Astrocyte (in vitro differentiated cells and primary cell): ENCODE measurements at regions not wholly inside any gene's neighbourhood (a gene's known extent, or its start where the extent isn't known, plus 50 kb on each side); places are given as distances from the start of the nearest gene placed in this dataset.

Experiments used
- DNase-seq: peaks from one replicate; pipeline ENCODE4 v3.0.0-alpha.2; 2010; ENCODE audit warnings: low read depth
- FAIRE-seq: peaks from 2 replicates; lab custom pipeline; 2011; peaks lifted over from hg19 to GRCh38; lab: Jason Lieb, UNC
- H2AFZ ChIP-seq: 2 replicates; pipeline ENCODE4 v1.6.0; 2012; ENCODE audit warnings: low read depth, low read length, inconsistent platforms
- H3K27ac ChIP-seq: 2 replicates; pipeline ENCODE4 v1.5.1; 2011; ENCODE audit warnings: low read depth, low read length, inconsistent platforms
- H3K27me3 ChIP-seq: 2 replicates; pipeline ENCODE4 v1.6.0; 2011; ENCODE audit warnings: low read length, inconsistent platforms; ENCODE audit not compliant: insufficient read depth
- H3K36me3 ChIP-seq: 2 replicates; pipeline ENCODE4 v1.5.1; 2011; ENCODE audit warnings: low read length, inconsistent platforms; ENCODE audit not compliant: insufficient read depth
- H3K4me1 ChIP-seq: 2 replicates; pipeline ENCODE4 v1.5.1; 2011; ENCODE audit warnings: low read length, inconsistent platforms; ENCODE audit not compliant: insufficient read depth
- H3K4me2 ChIP-seq: 2 replicates; pipeline ENCODE4 v1.6.0; 2012; ENCODE audit warnings: low read length, inconsistent platforms
- H3K4me3 ChIP-seq: 2 replicates; pipeline ENCODE4 v1.5.1; 2011; ENCODE audit warnings: low read depth, mild to moderate bottlenecking, low read length, inconsistent platforms; ENCODE audit not compliant: insufficient read depth
- H3K79me2 ChIP-seq: 2 replicates; pipeline ENCODE4 v1.6.0; 2012; ENCODE audit warnings: mild to moderate bottlenecking, low read length, inconsistent platforms; ENCODE audit not compliant: insufficient read depth
- H3K9ac ChIP-seq: 2 replicates; pipeline ENCODE4 v1.6.0; 2012; ENCODE audit warnings: mild to moderate bottlenecking, low read length, inconsistent platforms
- H3K9me3 ChIP-seq: 2 replicates; pipeline ENCODE4 v1.5.1; 2012; ENCODE audit warnings: low read depth, mild to moderate bottlenecking, low read length, inconsistent platforms; ENCODE audit not compliant: insufficient read depth
- H4K20me1 ChIP-seq: 2 replicates; pipeline ENCODE4 v1.6.0; 2012; ENCODE audit warnings: low read length, inconsistent platforms; ENCODE audit not compliant: insufficient read depth
- H3K27ac Mint-ChIP-seq: one replicate; pipeline ENCODE4 v1.8.0; 2021; ENCODE audit warnings: mild to moderate bottlenecking, mixed read lengths; ENCODE audit not compliant: unreplicated experiment
- H3K27me3 Mint-ChIP-seq: one replicate; pipeline ENCODE4 v1.8.0; 2021; ENCODE audit warnings: low read depth, mixed read lengths; ENCODE audit not compliant: unreplicated experiment
- H3K36me3 Mint-ChIP-seq: one replicate; pipeline ENCODE4 v1.8.0; 2021; ENCODE audit warnings: low read depth, mixed read lengths; ENCODE audit not compliant: unreplicated experiment
- H3K4me1 Mint-ChIP-seq: one replicate; pipeline ENCODE4 v1.8.0; 2021; ENCODE audit warnings: low read depth, mixed read lengths; ENCODE audit not compliant: unreplicated experiment
- H3K4me3 Mint-ChIP-seq: one replicate; pipeline ENCODE4 v1.8.0; 2021; ENCODE audit warnings: mild to moderate bottlenecking, moderate library complexity, mixed read lengths; ENCODE audit not compliant: unreplicated experiment
- H3K9me3 Mint-ChIP-seq: one replicate; pipeline ENCODE4 v1.8.0; 2021; ENCODE audit warnings: mild to moderate bottlenecking, mixed read lengths; ENCODE audit not compliant: unreplicated experiment
- CTCF ChIP-seq: IDR thresholded peaks from 2 replicates; pipeline ENCODE4 v1.5.1; 2011; ENCODE audit warnings: low read depth, mild to moderate bottlenecking, inconsistent platforms, low read length, moderate library complexity; ENCODE audit not compliant: insufficient read depth
- EZH2 ChIP-seq: IDR thresholded peaks from 2 replicates; pipeline ENCODE4 v1.6.1; 2012; ENCODE audit warnings: mild to moderate bottlenecking, low read length, inconsistent platforms; ENCODE audit not compliant: insufficient read depth

- H3K27ac ChIP-seq: no peak overlapping the region
- H3K4me2 ChIP-seq: no peak overlapping the region
- Mint-ChIP-seq H3K27ac (no peak overlapping the region), H3K36me3 (no peaks in the 10 kb centered on the region), H3K4me3 (no peak overlapping the region), H3K27me3 (peaks cover 7% of the 10 kb centered on the region), H3K4me1 (no peaks in the 10 kb centered on the region), H3K9me3 (no peaks in the 10 kb centered on the region)
- no peak overlapping the region for H3K9ac ChIP-seq
- H3K4me3 ChIP-seq: no peak overlapping the region
- H3K9me3 ChIP-seq: no peaks in the 10 kb centered on the region
- FAIRE-seq (no peak), DNase-seq (no peak)
- H2AFZ ChIP-seq: no peak overlapping the region
- no peaks in the 10 kb centered on the region for H3K4me1 ChIP-seq
- H3K79me2 ChIP-seq: no peaks in the 10 kb centered on the region
- no peaks in the 10 kb centered on the region for H4K20me1 ChIP-seq
- TF ChIP-seq CTCF (no peak), EZH2 (no peak)
- peaks cover 2% of the 10 kb centered on the region for H3K27me3 ChIP-seq
- H3K36me3 ChIP-seq: no peaks in the 10 kb centered on the region
Measured at GRCh38 chr20:39588148-39588757, 626.1 kb downstream of the DHX35 start.

GRCh38 chr20:39581034-39581433 is 618.9 kb downstream of the DHX35 start:
- Histone ChIP-seq H3K9me3 (no peaks in the 10 kb centered on the region), H3K27me3 (no peaks in the 10 kb centered on the region), H4K20me1 (no peaks in the 10 kb centered on the region), H3K9ac (no peak overlapping the region), H3K27ac (no peak overlapping the region), H3K36me3 (no peaks in the 10 kb centered on the region), H3K79me2 (no peaks in the 10 kb centered on the region), H3K4me2 (no peak overlapping the region), H3K4me1 (no peaks in the 10 kb centered on the region), H3K4me3 (no peak overlapping the region), H2AFZ (no peak overlapping the region)
- no peak for DNase-seq
- H3K27me3 Mint-ChIP-seq: no peaks in the 10 kb centered on the region
- H3K4me1 Mint-ChIP-seq: peaks cover 5% of the 10 kb centered on the region
- peaks cover 3% of the 10 kb centered on the region for H3K9me3 Mint-ChIP-seq
- no peak for TF ChIP-seq CTCF
- TF ChIP-seq EZH2: no peak
- no peak overlapping the region for H3K27ac Mint-ChIP-seq
- FAIRE-seq: no peak
- no peak overlapping the region for H3K4me3 Mint-ChIP-seq
- no peaks in the 10 kb centered on the region for H3K36me3 Mint-ChIP-seq

GRCh38 chr20:39576771-39577170 is 614.6 kb downstream of the DHX35 start:
- Histone ChIP-seq H4K20me1 (no peaks in the 10 kb centered on the region), H3K36me3 (no peaks in the 10 kb centered on the region), H3K79me2 (no peaks in the 10 kb centered on the region), H3K27me3 (no peaks in the 10 kb centered on the region), H3K9me3 (no peaks in the 10 kb centered on the region), H3K9ac (no peak overlapping the region), H3K27ac (no peak overlapping the region), H2AFZ (no peak overlapping the region), H3K4me3 (no peak overlapping the region), H3K4me2 (no peak overlapping the region), H3K4me1 (no peaks in the 10 kb centered on the region)
- FAIRE-seq: no peak
- peaks cover 2% of the 10 kb centered on the region for H3K27me3 Mint-ChIP-seq
- no peak overlapping the region for H3K4me3 Mint-ChIP-seq
- H3K9me3 Mint-ChIP-seq: peaks cover 6% of the 10 kb centered on the region
- no peak for TF ChIP-seq EZH2
- no peak for TF ChIP-seq CTCF
- H3K27ac Mint-ChIP-seq: no peak overlapping the region
- no peaks in the 10 kb centered on the region for H3K36me3 Mint-ChIP-seq
- no peak for DNase-seq
- H3K4me1 Mint-ChIP-seq: peaks cover 5% of the 10 kb centered on the region
